Thoracic aorta (tissue), 2 donors: ENCODE measurements at regions not wholly inside any gene's neighbourhood (a gene's known extent, or its start where the extent isn't known, plus 50 kb on each side); places are given as distances from the start of the nearest gene placed in this dataset.
A peak's percentile ranks its signal among the peaks of the same experiment; 100 is the strongest.
"Not testable (repeated sequence)": the region's sequence is repeated elsewhere in the genome, so short reads cannot be mapped to it uniquely, and the experiment has no call there.

Experiments
- ATAC-seq: fragments of 150-250 bp; one replicate; pipeline ENCODE4 v1.8.0; 2017; ENCODE audit warnings: low read depth; ENCODE audit not compliant: insufficient number of reproducible peaks, low FRiP score
- DNase-seq: peaks from one replicate; pipeline ENCODE4 v3.0.0-alpha.2; 2020; ENCODE audit warnings: low spot score
- H3K27ac ChIP-seq, 2 donors: fragments of 200-600 bp; sonication (generic); 1 replicate in 1 of 2; 2 replicates in 1 of 2; pipeline ENCODE4 v1.5.1; 2016; ENCODE audit warnings: mild to moderate bottlenecking in 2 of 2, moderate library complexity in 2 of 2
- H3K27me3 ChIP-seq: fragments of 200-600 bp; sonication (generic); replicated peaks from 2 replicates; pipeline ENCODE4 v1.6.0; 2016; ENCODE audit warnings: mild to moderate bottlenecking; ENCODE audit not compliant: insufficient read depth
- H3K36me3 ChIP-seq: fragments of 200-600 bp; sonication (generic); one replicate; pipeline ENCODE4 v1.5.1; 2016
- H3K4me1 ChIP-seq, 2 donors: fragments of 200-600 bp; sonication (generic); 1 replicate in 1 of 2; 2 replicates in 1 of 2; pipeline versions ENCODE4 v1.5.1 to v1.6.0; 2016; ENCODE audit warnings: low read depth in 2 of 2, mild to moderate bottlenecking in 1 of 2; ENCODE audit not compliant: control insufficient read depth in 1 of 2
- H3K4me3 ChIP-seq: fragments of 200-600 bp; sonication (generic); 2 replicates; pipeline ENCODE4 v1.5.1; 2016; ENCODE audit warnings: mild to moderate bottlenecking
- H3K9me3 ChIP-seq: fragments of 200-600 bp; sonication (generic); 2 replicates; pipeline ENCODE4 v1.5.1; 2016
- CTCF ChIP-seq: fragments of 200-600 bp; sonication (generic); IDR thresholded peaks from one replicate; pipeline ENCODE4 v1.5.1; 2019; ENCODE audit warnings: antibody characterized with exemption

GRCh38 chr5:69007163-69007562 is 86.7 kb upstream of the SLC30A5 start:
- Histone ChIP-seq H3K27ac (no peak overlapping the region), H3K36me3 (no peaks in the 10 kb centered on the region), H3K4me1 (no peaks in the 10 kb centered on the region), H3K9me3 (no peaks in the 10 kb centered on the region), H3K4me3 (no peak overlapping the region), H3K27me3 (no peaks in the 10 kb centered on the region)
- no peak for ATAC-seq
- TF ChIP-seq CTCF: no peak
- no peak for DNase-seq

- DNase-seq (no peak), ATAC-seq (no peak)
- Histone ChIP-seq H3K4me3 (no peak overlapping the region), H3K36me3 (no peaks in the 10 kb centered on the region), H3K27ac (no peak overlapping the region), H3K27me3 (no peaks in the 10 kb centered on the region), H3K9me3 (no peaks in the 10 kb centered on the region), H3K4me1 (no peaks in the 10 kb centered on the region)
- peak; percentile 40 for TF ChIP-seq CTCF
These were observed 86.0 kb upstream of the SLC30A5 start for GRCh38 chr5:69007726-69008368.

GRCh38 chr5:69010476-69010875 is 83.3 kb upstream of the SLC30A5 start:
- H3K36me3 ChIP-seq: no peaks in the 10 kb centered on the region
- no peak overlapping the region for H3K4me3 ChIP-seq
- H3K4me1 ChIP-seq: no peaks in the 10 kb centered on the region
- no peak for TF ChIP-seq CTCF
- ATAC-seq (no peak), DNase-seq (no peak)
- no peaks in the 10 kb centered on the region for H3K27me3 ChIP-seq
- no peaks in the 10 kb centered on the region for H3K9me3 ChIP-seq
- H3K27ac ChIP-seq: no peak overlapping the region

- no peaks in the 10 kb centered on the region for H3K9me3 ChIP-seq
- TF ChIP-seq CTCF: no peak
- DNase-seq (no peak), ATAC-seq (no peak)
- H3K4me3 ChIP-seq: no peak overlapping the region
- H3K4me1 ChIP-seq: no peaks in the 10 kb centered on the region
- H3K27ac ChIP-seq: no peak overlapping the region
- no peaks in the 10 kb centered on the region for H3K27me3 ChIP-seq
- H3K36me3 ChIP-seq: no peaks in the 10 kb centered on the region
These were observed 81.9 kb upstream of the SLC30A5 start for GRCh38 chr5:69011910-69012309.

GRCh38 chr5:69013481-69013880 is 80.3 kb upstream of the SLC30A5 start:
- no peak for ATAC-seq
- Histone ChIP-seq H3K36me3 (no peaks in the 10 kb centered on the region), H3K9me3 (no peaks in the 10 kb centered on the region), H3K4me3 (no peak overlapping the region), H3K27me3 (no peaks in the 10 kb centered on the region), H3K27ac (no peak overlapping the region), H3K4me1 (no peaks in the 10 kb centered on the region)
- no peak for TF ChIP-seq CTCF
- no peak for DNase-seq

- H3K27me3 ChIP-seq, H3K4me1 ChIP-seq, H3K9me3 ChIP-seq, DNase-seq, H3K4me3 ChIP-seq, ATAC-seq, H3K36me3 ChIP-seq, H3K27ac ChIP-seq: not testable (repeated sequence)
These were observed 79.8 kb upstream of the SLC30A5 start for GRCh38 chr5:69014007-69014406.
